Bronchial epithelial cell (primary cell): ENCODE measurements at regions not wholly inside any gene's neighbourhood (a gene's known extent, or its start where the extent isn't known, plus 50 kb on each side); places are given as distances from the start of the nearest gene placed in this dataset.
"Not testable (repeated sequence)": the region's sequence is repeated elsewhere in the genome, so short reads cannot be mapped to it uniquely, and the experiment has no call there.

Experiments used
- DNase-seq: peaks from one replicate; pipeline ENCODE4 v3.0.0-alpha.2; 2010; ENCODE audit warnings: low read depth
- FAIRE-seq: peaks from 2 replicates; lab custom pipeline; 2011; peaks lifted over from hg19 to GRCh38; lab: Jason Lieb, UNC
- H3K27me3 ChIP-seq: 2 replicates; pipeline ENCODE4 v1.5.1; 2011; ENCODE audit warnings: low read length; ENCODE audit not compliant: control insufficient read depth, insufficient read depth
- H3K36me3 ChIP-seq: 2 replicates; pipeline ENCODE4 v1.5.1; 2011; ENCODE audit warnings: low read length; ENCODE audit not compliant: control insufficient read depth, insufficient read depth
- H3K4me3 ChIP-seq: 2 replicates; pipeline ENCODE4 v1.5.1; 2011; ENCODE audit warnings: mild to moderate bottlenecking, low read depth, low read length, control low read depth
- TF ChIP-seq, protein P1 (sequence below): IDR thresholded peaks from 2 replicates; pipeline ENCODE4 v1.5.1; 2011; ENCODE audit warnings: mild to moderate bottlenecking, moderate library complexity, low read length, control low read depth, inconsistent platforms; ENCODE audit not compliant: insufficient read depth, severe bottlenecking

DNA sequence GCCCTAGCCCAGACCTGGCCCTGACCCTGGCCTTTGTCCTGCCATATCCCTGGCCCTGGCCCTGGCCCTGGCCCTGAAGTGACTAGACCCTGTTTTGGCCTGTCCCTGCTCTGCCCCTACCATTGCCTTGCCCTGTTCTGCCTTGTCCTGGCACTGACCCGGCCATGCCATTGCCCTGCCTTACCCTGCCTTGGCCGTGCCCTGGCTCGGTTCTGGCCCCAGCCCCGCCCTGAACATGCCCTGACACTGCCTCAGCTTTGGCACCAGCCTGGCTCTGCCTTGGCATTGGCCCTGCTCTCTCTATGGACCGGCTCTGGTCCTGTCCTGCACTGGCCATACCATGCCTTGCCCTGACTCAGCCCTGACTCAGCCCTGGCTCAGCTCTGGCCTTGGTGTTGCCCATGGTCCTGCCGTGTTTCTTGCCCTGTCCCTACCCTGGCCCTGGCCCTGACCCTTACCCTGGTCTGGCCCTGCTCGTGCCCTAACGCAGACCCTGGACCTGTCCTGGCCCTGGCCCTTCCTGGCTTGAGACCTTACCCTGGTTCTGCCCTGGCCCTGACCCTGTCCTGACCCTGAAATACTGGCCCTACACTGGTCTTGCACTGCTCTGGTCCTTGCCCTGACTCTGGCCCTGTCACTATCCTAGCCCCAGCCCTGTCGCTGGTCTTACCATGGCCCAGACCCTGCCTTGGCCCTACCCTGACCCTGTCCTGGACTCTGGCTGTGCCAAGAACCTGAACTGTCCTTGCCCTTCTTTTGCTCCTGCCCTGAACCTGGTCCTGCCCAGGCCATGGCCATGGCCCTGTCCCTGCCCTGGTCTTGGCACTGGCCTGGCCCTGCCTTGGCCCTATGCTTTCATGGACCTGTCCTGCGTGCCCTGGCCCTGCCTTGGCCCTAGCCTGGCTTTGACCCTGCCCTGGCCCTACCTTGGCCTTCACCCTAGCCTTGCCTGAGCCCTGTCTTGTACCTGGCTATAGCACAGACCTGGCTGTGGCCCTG is 224.6 kb downstream of the LIPI start:
- H3K36me3 ChIP-seq, DNase-seq: not testable (repeated sequence)

DNA sequence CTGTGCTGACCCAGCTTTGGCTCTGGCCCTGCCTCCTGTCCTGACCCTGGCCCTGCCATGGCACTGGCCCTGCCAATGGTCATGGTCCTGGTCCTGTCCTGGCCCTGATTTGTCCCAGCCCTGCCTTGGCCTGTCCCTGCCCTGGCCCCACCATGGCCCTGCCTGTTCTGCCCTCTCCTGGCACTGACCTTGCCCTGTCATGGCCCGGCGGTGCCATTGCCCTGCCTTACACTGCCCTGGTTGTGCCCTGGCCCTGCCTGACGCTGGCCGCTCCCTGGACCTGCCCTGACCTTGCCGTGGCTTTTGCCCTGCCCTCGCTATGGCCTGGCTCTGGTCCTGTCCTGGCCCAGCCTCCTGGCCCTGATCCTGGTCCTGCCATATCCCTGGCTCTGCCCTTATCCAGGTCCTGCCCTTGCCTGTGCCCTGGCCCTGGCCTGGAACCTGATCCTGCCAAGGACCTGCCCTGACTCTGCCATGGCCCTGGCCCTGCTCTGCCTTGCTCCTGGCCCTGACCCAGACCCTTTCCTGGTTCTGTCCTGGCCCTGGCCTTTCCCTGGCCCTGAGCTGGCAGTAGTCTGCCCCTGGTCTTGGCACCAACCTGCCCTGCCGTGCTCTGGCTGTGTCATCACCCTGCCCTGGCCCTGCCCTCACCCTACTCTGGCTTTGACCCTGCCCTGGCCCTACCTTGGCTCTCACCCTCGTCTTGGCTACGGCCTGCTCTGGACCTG is 225.5 kb downstream of the LIPI start:
- H3K4me3 ChIP-seq, DNase-seq, H3K36me3 ChIP-seq, FAIRE-seq, H3K27me3 ChIP-seq: not testable (repeated sequence)

More for the DNA sequence above, 224.6 kb downstream of the LIPI start:
- not testable (repeated sequence) for H3K27me3 ChIP-seq, H3K4me3 ChIP-seq, FAIRE-seq

DNA sequence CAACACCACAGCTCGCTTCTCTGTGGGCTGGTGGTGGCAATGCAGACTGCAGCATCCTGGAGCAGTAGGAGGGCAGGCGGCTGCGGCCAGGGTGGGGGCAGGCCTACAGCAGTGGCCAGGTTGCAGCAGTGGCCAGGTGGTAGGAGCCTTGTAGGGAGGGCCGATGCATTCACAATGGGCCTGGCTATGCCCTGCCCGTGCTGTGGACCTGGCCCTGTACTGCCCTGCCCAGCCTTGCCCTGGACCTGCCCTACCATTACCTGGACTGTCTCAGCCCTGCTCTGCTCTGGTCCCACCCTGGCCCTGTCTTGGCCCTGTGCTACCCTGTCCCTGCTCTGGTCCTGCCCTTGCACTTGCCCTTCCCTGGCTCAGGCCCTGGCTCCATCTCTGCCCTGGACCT is 226.0 kb downstream of the LIPI start:
- not testable (repeated sequence) for H3K36me3 ChIP-seq, DNase-seq, H3K4me3 ChIP-seq, H3K27me3 ChIP-seq, FAIRE-seq

DNA sequence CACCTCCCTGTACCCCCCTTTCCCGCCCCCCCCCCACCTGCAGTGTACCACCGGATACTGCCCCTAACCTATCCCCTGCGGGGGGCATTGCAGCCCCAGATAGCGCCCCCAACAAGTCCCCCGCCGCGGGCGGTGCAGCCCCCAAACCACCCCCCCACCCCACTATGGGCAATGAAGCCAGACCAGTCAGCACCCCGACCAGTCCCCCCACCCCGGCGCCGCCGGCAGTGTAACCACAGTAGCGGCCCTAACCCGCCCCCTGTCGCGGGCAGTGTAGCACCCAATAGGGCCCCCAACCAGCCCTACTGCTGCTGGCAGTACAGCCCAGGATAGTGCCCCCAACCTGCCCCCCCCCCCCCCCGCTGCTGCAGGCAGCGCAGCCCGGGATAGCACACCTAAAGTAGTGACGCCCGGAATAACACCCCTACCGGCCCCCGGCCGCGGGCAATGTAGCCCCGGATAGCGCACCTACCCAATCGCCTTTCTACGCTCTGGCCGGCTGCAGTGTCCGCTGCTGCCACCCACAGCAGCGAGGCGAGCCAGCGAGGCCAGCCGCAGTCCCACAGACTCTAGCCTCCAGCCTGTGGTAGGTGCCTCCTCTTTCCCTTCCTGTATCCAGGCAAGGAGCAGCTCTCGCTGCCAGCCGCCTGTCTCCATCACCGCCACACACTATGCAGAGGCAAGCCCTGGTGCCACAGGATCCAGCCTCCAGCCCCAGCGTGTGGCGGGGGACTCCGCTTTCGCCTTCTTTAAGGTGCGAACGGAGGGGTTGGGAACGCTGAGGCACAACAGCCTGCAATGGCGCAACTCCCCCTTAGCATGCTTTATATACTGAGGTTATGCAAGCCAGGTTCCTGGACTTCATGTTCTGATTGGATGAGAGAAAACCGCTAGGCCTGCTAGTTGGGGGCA is 229.3 kb downstream of the LIPI start:
- not testable (repeated sequence) for FAIRE-seq, H3K4me3 ChIP-seq, H3K27me3 ChIP-seq, DNase-seq, H3K36me3 ChIP-seq

- FAIRE-seq, H3K36me3 ChIP-seq, H3K27me3 ChIP-seq: not testable (repeated sequence)
- H3K4me3 ChIP-seq = peak overlapping the region; percentile 28
- DNase-seq = peak; percentile 47
- TF ChIP-seq, protein P1, sequence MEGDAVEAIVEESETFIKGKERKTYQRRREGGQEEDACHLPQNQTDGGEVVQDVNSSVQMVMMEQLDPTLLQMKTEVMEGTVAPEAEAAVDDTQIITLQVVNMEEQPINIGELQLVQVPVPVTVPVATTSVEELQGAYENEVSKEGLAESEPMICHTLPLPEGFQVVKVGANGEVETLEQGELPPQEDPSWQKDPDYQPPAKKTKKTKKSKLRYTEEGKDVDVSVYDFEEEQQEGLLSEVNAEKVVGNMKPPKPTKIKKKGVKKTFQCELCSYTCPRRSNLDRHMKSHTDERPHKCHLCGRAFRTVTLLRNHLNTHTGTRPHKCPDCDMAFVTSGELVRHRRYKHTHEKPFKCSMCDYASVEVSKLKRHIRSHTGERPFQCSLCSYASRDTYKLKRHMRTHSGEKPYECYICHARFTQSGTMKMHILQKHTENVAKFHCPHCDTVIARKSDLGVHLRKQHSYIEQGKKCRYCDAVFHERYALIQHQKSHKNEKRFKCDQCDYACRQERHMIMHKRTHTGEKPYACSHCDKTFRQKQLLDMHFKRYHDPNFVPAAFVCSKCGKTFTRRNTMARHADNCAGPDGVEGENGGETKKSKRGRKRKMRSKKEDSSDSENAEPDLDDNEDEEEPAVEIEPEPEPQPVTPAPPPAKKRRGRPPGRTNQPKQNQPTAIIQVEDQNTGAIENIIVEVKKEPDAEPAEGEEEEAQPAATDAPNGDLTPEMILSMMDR = peak; percentile 58
Observed at GRCh38 chr21:13980115-13980662, 230.6 kb downstream of the LIPI start.

DNA sequence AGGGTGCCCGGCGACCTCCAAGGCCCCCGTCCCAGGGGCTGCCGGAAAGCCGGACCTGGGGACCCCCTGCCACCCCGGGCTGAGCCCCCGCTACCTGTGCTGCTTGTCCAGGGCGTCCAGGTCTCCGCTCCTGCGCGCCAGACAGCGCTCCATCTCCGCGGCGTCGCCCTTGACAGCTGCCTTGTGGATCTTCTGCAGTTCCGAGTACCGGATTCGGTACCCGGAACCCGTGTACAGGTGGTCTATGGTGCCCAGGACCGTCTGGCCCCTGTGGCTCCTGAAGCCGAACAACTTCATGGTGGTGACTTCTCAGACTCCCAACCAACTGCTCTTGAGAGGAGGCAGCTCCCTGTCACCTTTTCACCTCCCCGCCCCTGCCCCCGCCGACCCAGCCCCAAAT is 231.1 kb downstream of the LIPI start:
- peak overlapping the region; percentile 28 for H3K4me3 ChIP-seq
- DNase-seq, FAIRE-seq, H3K36me3 ChIP-seq, H3K27me3 ChIP-seq: not testable (repeated sequence)

DNA sequence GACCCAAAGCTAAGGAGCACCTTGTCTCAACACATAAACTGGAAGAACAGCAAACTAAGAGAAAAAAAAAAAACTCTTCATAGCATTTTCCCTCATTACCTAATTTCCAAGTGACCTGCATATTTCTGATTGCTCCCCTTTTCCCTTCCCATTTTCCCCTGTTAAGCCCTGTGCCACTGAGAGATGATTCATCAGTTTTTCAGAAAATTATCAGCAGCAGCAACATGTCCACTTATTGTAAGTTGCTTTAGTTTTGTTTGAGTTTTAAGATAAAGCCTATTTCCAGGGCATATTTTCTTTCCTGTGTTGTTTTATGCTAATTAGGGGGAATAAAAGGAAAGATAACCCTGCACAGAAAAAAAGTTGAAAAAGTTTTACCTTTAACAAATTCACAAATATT is 236.2 kb downstream of the LIPI start:
- not testable (repeated sequence) for DNase-seq, H3K36me3 ChIP-seq, FAIRE-seq, H3K27me3 ChIP-seq, H3K4me3 ChIP-seq

- peak; percentile 82 for DNase-seq
Observed at GRCh38 chr21:13969853-13970252, 240.9 kb downstream of the LIPI start.

GRCh38 chr21:13969002-13969401 is 241.8 kb downstream of the LIPI start:
- H3K4me3 ChIP-seq, DNase-seq, H3K27me3 ChIP-seq, FAIRE-seq, H3K36me3 ChIP-seq: not testable (repeated sequence)

More at GRCh38 chr21:13969853-13970252, 240.9 kb downstream of the LIPI start:
- not testable (repeated sequence) for FAIRE-seq, H3K4me3 ChIP-seq, H3K27me3 ChIP-seq, H3K36me3 ChIP-seq

- not testable (repeated sequence) for DNase-seq, FAIRE-seq
Observed at GRCh38 chr21:13963259-13963658, 247.5 kb downstream of the LIPI start.

More at GRCh38 chr21:13963259-13963658, 247.5 kb downstream of the LIPI start:
- H3K4me3 ChIP-seq, H3K36me3 ChIP-seq, H3K27me3 ChIP-seq: not testable (repeated sequence)
